DMS 273 (cell line): ENCODE measurements at regions not wholly inside any gene's neighbourhood (a gene's known extent, or its start where the extent isn't known, plus 50 kb on each side); places are given as distances from the start of the nearest gene placed in this dataset.
A peak's percentile ranks its signal among the peaks of the same experiment; 100 is the strongest.
"Not testable (repeated sequence)": the region's sequence is repeated elsewhere in the genome, so short reads cannot be mapped to it uniquely, and the experiment has no call there.

ENCODE experiments used
- DNase-seq: peaks from one replicate; lab custom pipeline; 2025; ENCODE audit not compliant: unreplicated experiment; lab: John Stamatoyannopoulos, UW

DNA sequence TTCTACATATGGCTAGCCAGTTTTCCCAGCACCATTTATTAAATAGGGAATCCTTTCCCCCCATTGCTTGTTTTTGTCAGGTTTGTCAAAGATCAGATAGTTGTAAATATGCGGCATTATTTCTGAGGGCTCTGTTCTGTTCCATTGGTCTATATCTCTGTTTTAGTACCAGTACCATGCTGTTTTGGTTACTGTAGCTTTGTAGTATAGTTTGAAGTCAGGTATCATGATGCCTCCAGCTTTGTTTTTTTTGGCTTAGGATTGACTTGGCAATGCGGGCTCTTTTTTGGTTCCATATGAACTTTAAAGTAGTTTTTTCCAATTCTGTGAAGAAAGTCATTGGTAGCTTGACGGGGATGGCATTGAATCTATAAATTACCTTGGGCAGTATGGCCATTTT lies 60.0 kb upstream of the GPC3 start:
- DNase-seq = not testable (repeated sequence)

DNA sequence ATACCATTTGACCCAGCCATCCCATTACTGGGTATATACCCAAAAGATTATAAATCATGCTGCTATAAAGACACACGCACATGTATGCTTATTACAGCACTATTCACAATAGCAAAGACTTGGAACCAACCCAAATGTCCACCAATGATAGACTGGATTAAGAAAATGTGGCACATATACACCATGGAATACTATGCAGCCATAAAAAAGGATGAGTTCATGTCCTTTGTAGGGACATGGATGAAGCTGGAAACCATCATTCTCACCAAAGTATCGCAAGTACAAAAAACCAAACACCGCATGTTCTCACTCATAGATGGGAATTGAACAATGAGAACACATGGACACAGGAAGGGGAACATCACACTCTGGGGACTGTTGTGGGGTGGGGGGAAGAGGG lies 81.7 kb upstream of the GPC3 start:
- DNase-seq = not testable (repeated sequence)

DNA sequence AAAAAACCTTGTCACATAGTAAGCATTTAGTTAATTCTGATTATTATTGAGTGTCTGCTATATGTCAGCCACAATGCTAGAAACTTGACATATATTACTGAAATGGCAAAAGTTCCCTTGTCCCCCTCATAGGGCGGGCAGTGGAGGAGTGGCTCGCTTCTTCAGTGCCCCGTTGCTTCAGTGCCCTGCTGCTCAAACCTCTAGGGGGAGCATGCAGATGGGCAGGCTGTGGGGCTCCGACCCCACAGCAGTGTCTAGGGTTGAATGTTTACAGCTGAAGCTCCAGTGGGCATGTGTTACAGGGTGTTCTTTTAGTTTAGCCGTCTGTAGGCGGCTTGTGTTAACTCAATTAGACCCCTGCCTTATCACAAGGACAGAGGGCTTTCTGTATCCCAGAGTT lies 86.5 kb upstream of the GPC3 start:
- DNase-seq = not testable (repeated sequence)

DNA sequence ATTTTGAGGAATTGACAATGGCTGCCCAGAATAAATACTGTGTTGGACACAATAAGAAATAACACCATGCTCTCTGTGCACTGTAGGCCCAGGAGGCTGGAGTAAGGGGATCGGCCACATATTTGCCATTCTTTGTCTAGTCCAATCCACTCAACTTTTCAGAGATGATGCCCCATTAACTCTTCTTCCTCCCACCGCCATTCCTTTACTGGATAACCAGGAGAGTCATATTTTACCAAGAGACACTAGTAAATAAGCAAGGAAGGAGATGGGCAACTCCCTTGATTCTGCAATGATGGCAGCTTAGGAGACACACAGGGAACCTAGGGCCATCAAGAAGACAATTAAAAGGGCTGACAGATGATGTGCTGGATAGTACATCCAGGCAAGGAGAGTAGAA lies 87.9 kb upstream of the GPC3 start:
- DNase-seq = no peak

DNA sequence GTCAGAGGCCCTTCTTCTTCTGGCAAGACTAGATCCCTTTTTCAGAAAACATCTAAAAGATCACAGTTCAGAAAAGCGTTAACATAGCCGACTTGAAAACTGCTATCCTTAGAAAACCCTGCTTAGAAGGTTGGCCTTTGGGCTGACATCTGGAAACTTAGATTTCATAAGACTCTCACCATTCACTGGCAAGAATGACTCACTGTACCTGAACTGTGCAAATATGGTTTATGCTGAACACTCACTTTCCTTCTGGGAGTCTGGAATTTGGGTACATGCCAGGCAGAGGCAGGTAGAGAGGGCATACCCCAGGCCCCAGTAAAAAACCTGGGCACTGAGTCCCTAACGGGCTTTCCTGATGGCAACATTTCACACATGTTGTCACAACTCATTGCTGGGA lies 88.8 kb upstream of the GPC3 start:
- no peak for DNase-seq

DNA sequence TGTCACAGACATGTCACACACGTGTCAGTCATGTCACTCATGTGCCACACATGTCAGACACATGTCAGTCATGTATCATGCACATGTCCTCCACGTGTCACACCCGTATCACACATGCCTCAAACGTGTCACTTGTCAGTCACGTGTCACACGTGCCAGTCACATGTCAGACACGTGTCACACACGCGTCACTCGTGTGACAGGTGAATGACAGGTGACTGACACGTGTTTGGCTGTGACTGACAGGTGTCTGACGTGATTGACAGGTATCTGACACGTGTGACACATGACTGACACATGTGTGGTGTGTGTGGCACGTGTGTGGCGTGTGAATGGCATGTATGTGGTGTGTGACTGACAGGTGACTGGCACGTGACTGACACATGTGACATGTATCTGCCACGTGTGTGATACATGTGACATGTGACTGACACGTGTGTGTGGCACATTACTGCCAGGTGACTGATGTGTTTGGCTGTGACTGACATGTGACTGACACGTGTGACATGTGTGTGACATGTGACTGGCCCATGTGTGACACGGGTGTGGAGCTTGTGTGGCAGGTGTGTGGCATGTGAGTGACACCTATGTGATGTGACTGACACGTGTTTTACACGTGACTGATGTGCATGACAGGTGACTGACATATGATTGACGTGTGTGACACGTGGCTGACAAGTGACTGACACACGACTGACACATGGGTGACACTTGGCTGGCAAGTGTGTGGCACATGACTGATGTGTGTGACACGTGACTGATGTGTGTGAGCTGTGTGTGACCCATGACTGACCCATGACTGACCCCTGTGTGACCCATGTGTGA lies 90.7 kb upstream of the GPC3 start:
- no peak for DNase-seq

DNA sequence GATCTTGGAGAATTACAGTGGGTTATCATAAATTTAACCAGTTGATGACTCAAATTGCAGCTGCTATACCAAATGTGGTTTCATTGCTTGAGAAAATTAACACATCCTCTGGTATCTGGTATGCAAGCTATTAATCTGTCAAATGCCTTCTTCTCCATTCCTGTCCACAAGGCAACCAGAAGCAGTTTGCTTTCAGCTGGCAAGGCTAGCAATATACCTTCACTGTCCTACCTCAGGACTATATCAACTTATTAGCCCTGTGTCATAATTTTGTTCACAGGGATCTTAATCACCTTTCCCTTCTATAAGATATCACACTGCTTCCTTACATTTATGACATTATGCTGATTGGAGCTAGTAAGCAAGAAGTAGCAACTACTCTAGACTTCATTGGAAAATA lies 110.0 kb upstream of the GPC3 start:
- DNase-seq = no peak

DNA sequence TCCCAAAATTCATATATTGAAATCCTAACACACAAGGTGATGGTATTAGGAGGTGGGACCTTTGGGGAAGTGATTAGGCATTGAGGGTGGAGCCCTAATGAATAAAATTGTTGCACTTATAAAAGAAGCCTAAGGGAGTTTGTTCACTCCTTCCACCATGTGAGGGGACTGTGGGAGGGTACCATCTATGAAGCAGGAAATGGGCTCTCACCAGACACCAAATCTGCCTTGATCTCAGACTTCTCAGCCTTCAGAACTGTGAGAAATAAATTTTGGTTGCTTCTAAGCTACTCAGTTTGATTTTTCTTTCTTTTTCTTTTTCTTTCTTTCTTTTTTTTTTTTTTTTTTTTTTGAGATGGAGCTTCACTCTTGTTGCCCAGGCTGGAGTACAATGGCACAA lies 116.2 kb upstream of the GPC3 start:
- no peak for DNase-seq

DNA sequence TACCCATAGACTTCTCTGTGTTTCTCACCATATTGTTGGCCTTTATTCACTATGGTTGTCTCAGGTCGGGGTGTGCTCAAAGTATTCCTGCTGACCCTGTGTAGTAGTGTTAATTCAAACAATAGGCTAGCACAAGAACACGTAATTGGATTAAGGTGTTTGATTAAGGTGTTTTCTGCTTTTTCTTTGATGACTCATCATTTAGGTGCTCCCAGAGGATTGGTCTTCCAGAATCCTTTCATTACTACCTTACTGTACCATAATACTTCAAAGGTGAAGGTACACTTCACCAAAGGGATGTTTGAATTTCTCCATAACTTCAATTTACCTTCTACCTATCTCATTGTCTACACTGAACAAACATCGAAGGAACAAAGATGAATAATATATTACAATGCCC lies 121.7 kb upstream of the CCDC160 start:
- DNase-seq = no peak

DNA sequence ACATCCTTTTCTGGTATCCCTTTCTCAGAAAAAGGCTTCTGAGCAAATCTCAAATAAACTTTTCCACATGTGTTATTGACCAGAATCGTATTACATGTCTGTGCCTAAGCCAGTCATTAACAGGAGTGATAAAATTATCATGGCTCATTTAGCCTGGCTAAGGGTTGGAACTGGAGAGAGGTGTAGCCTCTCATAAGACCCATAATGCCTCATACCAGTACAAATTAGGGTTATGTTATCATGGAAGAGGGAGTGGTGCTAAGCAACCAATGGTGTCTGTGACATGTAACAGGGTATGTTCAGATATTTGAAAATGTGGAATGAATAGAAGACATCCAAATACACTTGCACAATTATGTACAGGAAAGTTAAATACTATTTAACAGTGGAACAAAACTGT lies 99.6 kb upstream of the CCDC160 start:
- DNase-seq = no peak

DNA sequence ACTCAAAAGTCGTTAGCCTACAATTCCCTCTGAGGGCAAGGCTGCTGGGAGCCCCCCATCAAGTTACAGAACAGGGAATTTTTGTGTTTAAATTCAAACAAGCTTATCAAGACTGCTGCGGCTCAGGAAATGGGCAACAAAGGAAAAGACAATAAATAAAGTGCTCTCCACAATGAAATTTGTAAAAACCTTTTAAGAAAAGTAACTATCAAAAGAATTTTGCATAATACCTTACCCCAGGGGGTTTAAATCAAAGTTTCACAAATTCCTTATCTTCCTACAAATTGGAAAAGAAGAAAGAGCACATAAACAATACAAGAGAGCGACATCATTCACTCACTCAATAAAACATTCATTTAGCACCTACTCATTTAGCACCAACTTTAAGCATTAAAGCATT lies 97.9 kb upstream of the CCDC160 start:
- DNase-seq = no peak

DNA sequence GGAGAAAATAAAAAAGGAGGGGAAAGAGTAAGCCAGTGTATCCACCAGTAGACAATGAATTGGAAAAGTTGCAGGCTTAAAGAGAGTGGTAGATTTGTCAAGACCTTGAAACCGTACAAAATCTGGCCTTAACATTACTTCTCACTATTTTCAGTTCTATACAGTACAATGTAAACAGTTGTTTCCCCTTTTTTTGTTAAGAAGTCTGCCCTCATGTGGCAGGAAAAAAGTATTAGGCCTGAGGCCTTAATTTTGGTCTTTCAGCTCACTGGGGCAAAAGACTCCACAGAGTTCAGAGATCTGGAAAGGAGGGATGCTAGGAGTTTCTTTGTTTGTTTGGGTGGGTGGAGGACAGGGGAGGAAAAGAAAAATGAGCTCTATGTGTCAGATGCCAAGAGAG lies 92.8 kb upstream of the CCDC160 start:
- DNase-seq = peak; percentile 60

DNA sequence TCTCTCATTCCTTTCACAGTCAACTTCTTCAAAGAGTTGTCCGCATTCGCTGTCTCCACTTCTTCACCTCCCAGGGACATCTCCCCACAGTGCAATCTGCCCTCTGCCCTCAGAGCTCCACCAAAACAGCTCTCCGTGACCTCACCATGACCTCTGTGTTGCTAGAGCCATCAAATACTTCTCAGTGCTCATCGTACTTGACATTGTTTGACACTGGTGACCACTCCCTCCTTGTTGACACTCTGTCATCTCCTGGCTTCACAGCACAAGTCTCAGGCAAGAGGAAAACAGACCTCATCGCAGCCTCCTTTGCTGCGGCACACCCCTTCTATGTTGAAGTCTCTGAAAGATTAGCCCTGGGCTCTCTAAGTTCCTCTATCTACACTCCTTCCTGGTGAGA lies 90.5 kb upstream of the CCDC160 start:
- DNase-seq = no peak

DNA sequence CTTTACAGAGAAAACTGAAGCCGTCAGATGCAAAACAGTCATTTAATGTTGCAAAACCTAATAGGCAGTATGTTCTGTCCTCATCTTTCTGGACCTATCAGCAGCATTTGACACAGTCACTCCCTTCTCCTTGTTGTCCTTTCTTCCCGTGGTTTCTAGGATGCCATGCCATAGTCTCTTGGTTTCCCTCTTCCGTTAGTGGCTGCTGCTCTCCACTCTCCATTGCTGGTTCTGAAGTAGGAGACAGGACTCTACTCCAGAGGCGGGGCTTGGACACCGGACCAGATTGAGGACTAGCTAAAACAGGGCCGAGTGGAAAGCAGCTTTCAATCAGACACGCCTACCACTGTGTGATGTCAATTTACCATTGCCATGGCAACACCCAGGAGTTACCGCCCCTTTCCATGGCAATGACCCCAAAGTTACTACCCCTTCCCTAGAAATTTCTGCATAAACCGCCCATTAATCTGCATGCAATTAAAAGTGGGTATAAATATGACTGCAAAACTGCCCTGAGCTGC lies 88.8 kb upstream of the CCDC160 start:
- peak; percentile 9 for DNase-seq

DNA sequence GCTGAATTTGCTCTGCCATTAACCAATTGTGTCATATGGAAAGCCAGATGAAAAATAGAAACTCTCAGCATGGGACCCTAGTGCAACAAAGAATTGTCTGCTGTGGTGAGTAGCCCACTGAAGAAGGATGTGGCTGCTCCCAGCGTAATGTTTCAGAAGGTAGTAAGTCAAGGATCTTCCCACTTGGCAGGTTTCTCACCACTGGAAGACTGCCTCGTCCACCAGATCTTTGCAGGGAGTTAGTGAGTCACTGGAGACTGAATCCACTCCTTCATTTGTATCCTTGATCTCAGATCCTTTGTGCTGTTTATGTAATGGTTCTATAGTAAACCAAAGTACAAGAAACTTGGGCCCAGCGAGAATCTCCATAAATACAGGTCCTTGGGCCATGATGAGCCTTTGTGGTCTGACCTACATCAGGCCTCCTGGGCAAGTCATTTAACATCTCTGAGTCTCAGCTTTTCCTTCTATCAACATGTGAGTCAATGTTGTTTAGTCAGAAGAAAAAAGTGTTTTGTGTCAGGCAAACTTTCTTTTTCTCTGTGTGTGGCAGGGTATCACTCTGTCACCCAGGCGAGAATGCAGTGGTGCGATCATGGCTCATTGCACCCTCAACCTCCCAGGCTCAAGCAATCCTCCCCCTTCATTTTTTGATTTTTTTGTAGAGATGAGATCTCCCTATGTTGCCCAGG lies 78.0 kb upstream of the CCDC160 start:
- DNase-seq = no peak

DNA sequence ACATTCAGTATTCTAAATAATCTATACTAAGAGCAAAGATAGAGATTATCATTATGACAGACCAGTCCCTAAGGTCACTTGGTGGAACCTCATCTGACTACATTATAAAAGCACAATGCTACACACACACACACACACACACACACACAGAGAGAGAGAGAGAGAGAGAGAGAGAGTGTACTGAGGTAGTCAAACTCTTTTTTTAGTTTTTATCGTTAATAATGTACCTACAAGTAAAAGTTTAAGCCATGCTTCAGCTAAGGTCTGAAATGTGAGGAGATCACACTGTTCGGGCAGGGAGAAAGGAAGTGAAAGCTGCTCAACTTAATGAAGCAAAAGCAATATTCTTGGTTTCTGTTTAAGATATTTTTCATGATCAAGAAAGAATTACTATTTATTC lies 75.8 kb upstream of the CCDC160 start:
- no peak for DNase-seq

DNA sequence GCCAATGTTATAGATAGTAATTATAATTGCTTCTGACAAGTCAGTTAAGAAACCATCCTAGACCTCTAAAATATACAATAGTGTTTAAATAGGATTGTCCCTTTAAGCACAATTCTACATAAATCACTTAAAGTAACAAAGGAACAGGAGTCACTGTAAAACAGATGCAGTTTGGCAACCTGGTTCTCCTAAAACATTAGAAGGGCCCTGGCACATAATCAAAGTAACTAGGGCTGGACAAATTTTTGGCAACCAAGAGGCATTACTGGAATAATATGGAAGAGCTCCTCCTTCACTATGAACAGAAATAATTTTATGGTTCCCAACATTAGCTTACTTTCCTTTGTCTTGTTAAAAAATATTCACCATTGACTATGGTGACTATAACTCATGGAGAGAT lies 75.0 kb upstream of the CCDC160 start:
- no peak for DNase-seq

DNA sequence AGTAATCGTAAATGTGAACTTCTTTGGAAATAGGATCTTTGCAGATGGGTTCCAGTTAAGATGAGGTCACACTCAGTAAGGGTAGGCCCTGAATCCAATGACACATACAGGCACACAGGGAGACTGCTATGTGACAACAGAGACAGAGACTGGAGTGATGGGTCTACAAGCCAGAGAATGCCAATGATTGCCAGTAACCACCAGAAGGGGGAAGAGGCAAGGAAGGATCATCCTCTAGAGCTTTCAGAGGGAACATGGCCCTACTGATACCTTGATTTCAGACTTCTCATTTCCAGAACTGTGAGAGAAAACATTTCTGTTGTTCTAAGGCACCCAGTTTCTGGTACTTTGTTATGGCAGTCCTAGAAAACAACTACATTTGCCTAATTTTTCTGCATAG lies 73.1 kb upstream of the CCDC160 start:
- DNase-seq = no peak

DNA sequence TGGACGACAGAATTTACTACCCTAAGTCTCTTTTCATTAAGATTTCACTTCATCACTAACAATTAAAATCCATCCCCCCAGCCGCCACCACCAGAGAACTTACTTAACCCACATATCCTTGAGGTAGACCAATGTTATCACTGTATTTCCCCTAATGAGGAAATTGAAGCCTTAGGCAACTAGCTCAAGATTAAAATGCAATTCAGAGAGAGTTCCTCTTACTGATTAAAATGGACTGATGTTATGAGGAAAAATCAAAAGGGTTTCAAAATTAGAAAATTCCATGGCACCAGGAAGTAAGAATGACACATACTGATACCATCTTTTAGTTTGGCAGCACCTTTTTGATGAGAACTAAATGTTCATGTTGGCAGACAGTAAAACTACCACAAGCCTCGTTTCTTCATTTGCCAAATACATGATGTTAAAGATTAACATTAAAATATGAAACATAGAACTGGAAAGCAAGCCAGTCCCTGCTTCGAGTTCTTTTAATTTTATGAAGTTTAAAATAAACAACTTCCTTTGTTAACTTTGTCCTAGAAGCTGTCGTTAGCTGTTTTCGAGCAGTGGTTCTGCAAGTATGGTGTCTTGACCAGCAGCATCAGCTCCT lies 69.3 kb upstream of the CCDC160 start:
- DNase-seq = no peak

DNA sequence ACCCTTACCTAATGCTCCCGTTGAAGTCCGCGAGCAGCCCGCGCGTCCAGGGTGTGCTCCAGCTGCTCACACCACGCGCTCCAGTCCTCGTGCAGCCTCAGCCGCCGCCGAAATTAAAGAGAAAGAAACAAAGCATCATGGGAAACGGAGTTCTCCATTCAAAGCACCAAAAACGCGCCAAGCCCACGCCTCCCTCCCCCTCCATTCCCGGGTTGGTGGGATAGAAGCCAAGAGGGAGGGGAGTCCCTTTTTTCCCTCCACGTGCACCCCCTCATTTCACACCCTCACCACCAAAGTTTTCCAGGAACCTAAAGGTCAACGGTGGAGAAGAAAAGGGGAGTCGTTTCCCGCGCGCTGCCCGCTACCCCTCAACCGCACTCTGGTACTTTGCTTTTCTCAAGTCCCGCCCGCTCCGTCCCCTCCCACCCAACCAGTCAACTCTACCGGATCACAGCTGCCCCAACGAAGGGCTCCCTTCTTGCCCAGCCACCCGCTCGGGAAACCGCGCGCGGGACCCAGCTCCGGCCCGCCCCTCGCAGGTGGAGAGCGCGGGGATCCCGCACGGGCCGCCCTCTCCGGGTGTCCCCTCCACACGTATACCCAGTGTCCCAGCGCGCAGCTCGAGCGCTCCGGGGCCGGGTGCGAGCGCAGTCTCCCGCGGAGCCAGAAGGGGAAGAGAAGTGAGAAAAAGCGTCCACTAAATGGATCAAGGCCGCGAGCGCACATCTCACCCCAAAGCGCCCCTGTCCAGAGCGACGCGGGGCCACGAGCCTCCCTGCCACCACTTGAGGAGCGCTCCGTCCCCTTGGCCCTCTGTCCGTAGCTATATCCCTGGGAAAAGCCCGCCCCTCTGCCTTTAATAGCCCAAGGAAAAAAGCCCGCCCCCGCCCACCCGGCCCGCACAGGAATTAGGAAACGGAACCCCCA lies 65.1 kb upstream of the CCDC160 start:
- DNase-seq = peak; percentile 76
